ENCODE measurements at regions not wholly inside any gene's neighbourhood (a gene's known extent, or its start where the extent isn't known, plus 50 kb on each side); places are given as distances from the start of the nearest gene placed in this dataset.

DNA sequence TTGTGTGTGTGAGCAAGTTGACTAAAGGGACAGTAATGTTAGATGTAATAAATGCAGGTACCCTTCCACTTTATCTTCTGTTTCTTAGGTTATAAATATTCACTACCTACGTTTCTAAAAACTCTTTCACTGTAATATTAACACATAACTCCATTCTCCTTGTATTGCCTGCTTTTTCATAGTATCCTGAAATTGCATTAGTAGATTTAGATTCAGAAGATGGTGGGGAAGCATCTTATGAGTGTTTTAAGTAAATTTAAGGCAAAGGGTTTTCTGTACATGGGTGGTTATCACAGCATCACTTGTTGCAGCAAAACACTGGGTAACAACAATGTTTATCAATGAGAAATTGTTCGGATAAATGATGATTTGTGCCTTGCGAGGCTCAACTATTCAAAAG is 115.2 kb upstream of the VPREB1 start:
- POLR2A ChIA-PET: no interaction called here
- Mint-ChIP-seq H3K27ac (no peak overlapping the region), H3K36me3 (ENCODE audit: low read depth) (no peaks in the 10 kb centered on the region), H3K4me1 (peaks cover 15% of the 10 kb centered on the region), H3K4me3 (no peak overlapping the region), H3K9me3 (no peaks in the 10 kb centered on the region), H3K27me3 (peaks cover 8% of the 10 kb centered on the region)
- CTCF ChIA-PET: no interaction called here
- no peak for DNase-seq

DNA sequence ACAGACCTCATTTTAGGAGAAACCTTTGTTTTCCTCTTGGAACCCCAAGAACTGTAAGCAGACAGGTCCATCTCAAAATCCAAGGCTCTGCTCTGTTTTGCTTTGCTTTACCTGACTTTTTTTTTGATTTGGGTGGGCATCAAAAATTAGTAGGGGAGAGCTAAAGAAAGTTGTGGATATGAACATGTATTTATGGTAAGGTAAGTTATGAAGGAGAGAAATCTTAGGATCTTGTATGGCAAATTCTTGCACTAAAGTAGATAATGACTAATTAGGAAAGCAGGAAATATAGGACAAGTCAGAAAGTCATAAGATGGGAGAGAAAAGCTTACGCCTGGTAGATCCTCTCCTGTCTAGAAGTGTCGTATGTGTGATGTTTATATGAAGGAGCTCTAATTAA is 116.1 kb upstream of the VPREB1 start:
- Mint-ChIP-seq H3K4me1 (peaks cover 15% of the 10 kb centered on the region), H3K9me3 (no peaks in the 10 kb centered on the region), H3K27me3 (peaks cover 11% of the 10 kb centered on the region), H3K27ac (no peak overlapping the region), H3K4me3 (no peak overlapping the region), H3K36me3 (ENCODE audit: low read depth) (no peaks in the 10 kb centered on the region)
- CTCF ChIA-PET: interaction anchor here (1.5 kb wide), 1 partner anchor 67 kb away, joined by 4 read pairs; no protein-coding TSS in a partner anchor
- POLR2A ChIA-PET: no interaction called here
- no peak for DNase-seq

DNA sequence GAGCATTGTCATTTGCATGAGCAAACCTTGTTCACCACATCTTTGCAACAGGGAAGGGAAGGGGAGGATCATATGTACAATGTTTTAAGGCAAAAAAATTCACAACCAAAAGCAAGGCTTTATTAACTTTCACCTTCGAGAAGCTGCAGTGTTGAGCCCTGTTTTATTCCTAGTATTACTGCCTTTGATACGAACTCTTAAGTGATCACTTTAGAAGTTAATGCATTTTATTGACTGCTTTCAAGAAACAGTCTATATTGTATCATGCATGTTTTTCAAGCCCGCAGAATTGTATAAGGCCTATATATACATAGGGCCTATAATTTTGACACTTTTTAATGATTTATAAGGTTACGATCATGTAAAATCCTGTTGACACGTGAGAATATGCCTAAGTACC is 117.5 kb upstream of the VPREB1 start:
- Mint-ChIP-seq H3K36me3 (ENCODE audit: low read depth) (no peaks in the 10 kb centered on the region), H3K9me3 (no peaks in the 10 kb centered on the region), H3K4me1 (peaks cover 15% of the 10 kb centered on the region), H3K27me3 (peaks cover 20% of the 10 kb centered on the region), H3K4me3 (no peak overlapping the region), H3K27ac (no peak overlapping the region)
- POLR2A ChIA-PET: no interaction called here
- no peak for DNase-seq
- CTCF ChIA-PET: interaction anchor here (0.5 to 1.2 kb wide), 2 partner anchors 16 to 62 kb away, joined by 3 to 4 read pairs; no protein-coding TSS in a partner anchor

DNA sequence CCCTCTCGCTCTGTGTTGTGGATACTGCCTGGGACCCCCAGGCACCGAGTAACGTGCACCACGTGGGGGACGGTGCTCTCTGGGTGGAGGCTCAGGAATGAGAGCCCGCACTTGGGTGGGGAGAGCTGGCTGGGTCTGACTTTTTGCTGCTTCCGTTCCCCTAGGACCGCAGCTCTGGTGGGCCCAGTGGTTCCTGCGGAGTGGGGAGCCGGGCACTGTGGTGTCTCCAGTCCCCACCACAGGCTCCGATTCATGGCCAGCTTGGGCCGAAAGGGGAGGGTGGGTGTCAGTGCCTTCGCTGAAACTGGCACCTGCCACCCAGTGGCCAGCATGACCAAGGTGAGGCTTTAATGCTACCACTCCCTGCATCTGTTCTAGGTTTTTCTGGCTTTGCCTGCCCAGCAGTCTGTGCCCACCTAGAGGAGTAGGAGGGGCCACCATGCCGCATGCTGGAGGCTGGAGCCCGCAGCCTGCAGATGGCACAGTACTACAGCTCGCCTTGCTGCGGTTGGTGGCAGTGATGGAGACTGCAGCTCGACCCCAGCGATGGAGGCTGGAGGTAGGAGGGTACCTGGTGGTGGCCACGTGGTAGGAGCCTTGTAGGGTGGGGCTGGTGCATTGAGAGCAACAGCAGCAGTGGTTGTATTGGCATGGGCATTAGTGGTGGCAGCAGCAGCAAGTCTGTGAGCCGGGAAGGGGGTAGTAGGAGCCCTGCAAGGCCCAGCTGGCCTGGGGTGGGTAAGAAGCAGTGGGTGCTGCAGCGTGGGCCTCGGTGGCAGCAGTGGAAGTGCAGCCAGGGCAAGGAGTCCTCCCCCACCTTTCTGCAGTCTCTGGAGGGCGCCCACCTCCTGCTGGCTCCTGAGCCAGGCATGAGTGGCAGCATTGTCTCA is 118.8 kb upstream of the VPREB1 start:
- no peaks in the 10 kb centered on the region for H3K36me3 Mint-ChIP-seq (ENCODE audit: low read depth)
- H3K27ac Mint-ChIP-seq: no peak overlapping the region
- POLR2A ChIA-PET: no interaction called here

DNA sequence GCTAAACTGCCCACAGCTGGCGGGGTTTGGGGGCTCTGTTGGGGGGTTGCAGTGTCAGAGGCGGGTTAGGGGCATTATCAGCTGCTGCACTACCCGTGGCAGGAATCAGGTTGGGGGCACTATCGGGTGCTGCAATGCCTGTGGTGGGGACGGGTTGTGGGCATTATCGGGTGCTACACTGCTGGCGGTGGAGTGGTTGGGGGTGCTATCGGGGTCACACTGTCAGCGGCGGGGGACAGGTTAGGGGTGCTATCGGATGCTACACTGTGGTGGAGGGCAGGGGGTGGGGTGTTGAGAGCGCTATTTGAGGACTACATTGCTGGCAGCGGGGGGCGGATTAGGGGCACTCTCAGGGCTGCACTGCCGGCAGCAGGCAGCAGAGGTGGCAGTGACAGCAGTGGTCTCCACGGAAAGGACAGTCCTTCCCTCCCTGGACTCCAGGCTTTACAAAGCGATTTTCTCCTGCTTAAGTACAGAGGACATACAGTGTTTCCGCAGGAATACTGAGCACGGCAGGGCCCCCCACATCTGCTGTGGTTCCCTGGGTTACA is 119.5 kb upstream of the VPREB1 start:
- no peaks in the 10 kb centered on the region for H3K9me3 Mint-ChIP-seq
- peaks cover 3% of the 10 kb centered on the region for H3K4me1 Mint-ChIP-seq
- ChIA-PET POLR2A (no interaction called here), CTCF (no interaction called here)
- H3K36me3 Mint-ChIP-seq (ENCODE audit: low read depth): no peaks in the 10 kb centered on the region
- no peak overlapping the region for H3K4me3 Mint-ChIP-seq
- no peak overlapping the region for H3K27ac Mint-ChIP-seq
- H3K27me3 Mint-ChIP-seq: peaks cover 26% of the 10 kb centered on the region
- no peak for DNase-seq

More for the DNA sequence above, 118.8 kb upstream of the VPREB1 start:
- peaks cover 24% of the 10 kb centered on the region for H3K27me3 Mint-ChIP-seq
- no peaks in the 10 kb centered on the region for H3K9me3 Mint-ChIP-seq
- H3K4me3 Mint-ChIP-seq: no peak overlapping the region
- no peak for DNase-seq
- peaks cover 3% of the 10 kb centered on the region for H3K4me1 Mint-ChIP-seq
- CTCF ChIA-PET: no interaction called here

DNA sequence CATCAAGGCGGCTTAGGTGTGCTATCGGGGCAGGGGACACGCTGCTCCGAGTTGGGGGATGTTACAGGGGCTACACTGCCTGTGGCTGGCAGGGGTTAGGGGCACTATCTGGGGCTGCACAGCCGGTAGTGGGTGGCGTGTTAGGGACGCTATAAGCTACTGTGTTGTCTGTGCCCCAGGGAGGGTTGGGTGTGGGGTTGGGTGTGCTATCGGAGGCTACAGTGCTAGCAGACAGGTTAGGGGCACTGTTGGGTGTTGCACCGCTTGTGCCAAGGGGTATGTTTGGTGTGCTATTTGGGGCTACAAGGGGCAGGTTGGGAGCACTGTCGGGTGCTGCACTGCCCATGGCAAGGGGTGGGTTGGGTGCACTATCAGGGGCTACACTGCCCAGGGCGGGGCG is 120.2 kb upstream of the VPREB1 start:
- H3K4me1 Mint-ChIP-seq: peaks cover 3% of the 10 kb centered on the region
- CTCF ChIA-PET: no interaction called here

DNA sequence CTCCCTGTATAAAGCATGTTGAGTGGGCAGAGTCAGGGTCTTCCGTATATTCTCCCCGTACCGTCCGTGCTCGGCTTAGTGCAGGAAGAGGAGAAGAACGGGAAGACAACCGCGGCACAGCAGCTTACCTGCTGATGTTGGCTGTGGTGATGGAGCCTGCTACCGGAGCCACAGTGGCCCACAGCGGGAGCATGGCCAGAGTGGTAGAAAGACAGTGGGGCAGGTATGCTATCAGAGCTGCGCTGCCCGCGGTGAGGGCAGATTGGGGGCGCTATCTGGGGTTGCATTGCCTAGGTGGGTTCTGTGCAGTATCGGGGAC is 120.7 kb upstream of the VPREB1 start:
- H3K36me3 Mint-ChIP-seq (ENCODE audit: low read depth): no peaks in the 10 kb centered on the region
- POLR2A ChIA-PET: no interaction called here
- DNase-seq: no peak

More for the DNA sequence above, 120.2 kb upstream of the VPREB1 start:
- POLR2A ChIA-PET: no interaction called here
- Mint-ChIP-seq H3K36me3 (ENCODE audit: low read depth) (no peaks in the 10 kb centered on the region), H3K27me3 (peaks cover 28% of the 10 kb centered on the region), H3K9me3 (no peaks in the 10 kb centered on the region), H3K4me3 (no peak overlapping the region), H3K27ac (no peak overlapping the region)
- no peak for DNase-seq

DNA sequence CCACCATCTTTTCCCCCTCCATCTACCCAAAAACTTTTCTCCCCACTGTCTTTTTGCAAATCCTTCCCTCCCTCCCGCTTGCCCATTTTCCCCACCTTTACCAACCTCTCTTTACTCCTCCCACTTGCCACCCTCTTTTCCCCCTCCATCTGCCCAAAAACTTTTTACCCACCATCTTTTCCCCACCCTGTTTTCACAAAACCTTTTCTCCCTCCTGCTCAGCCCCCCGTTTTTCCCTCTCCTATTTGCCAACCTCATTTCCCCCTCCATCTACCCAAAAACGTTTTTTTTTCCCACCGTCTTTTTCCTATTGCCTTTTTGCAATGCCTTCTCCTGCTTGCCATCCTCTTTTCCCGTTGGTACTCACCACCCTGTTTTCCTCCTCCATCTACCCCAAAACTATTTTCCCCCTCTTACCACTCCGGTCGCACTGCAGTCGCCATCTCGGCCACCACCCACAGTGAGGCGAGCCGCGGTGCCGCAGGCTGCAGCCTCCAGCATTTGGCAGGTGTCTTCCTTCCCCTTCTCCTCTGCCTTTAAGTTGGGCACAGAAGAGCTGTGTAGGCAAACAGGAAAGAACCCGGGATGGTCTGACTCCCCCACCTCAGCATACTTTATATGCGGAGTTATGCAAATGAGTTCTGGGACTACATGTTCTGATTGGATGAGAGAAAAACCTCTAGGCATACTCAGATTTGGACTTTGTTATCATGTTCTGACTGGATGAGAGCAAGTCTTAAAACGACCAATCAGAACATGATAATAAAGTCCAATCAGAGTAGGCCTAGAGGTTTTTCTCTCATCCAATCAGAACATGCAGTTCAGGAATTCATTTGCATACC is 121.2 kb upstream of the VPREB1 start:
- ChIA-PET CTCF (no interaction called here), POLR2A (no interaction called here)
- Mint-ChIP-seq H3K27ac (no peak overlapping the region), H3K4me1 (peaks cover 4% of the 10 kb centered on the region), H3K27me3 (peaks cover 37% of the 10 kb centered on the region), H3K9me3 (no peaks in the 10 kb centered on the region), H3K36me3 (ENCODE audit: low read depth) (no peaks in the 10 kb centered on the region), H3K4me3 (no peak overlapping the region)
- DNase-seq: no peak

More for the DNA sequence above, 120.7 kb upstream of the VPREB1 start:
- CTCF ChIA-PET: no interaction called here
- peaks cover 3% of the 10 kb centered on the region for H3K4me1 Mint-ChIP-seq
- H3K27ac Mint-ChIP-seq: no peak overlapping the region
- H3K9me3 Mint-ChIP-seq: no peaks in the 10 kb centered on the region
- no peak overlapping the region for H3K4me3 Mint-ChIP-seq
- peaks cover 32% of the 10 kb centered on the region for H3K27me3 Mint-ChIP-seq

DNA sequence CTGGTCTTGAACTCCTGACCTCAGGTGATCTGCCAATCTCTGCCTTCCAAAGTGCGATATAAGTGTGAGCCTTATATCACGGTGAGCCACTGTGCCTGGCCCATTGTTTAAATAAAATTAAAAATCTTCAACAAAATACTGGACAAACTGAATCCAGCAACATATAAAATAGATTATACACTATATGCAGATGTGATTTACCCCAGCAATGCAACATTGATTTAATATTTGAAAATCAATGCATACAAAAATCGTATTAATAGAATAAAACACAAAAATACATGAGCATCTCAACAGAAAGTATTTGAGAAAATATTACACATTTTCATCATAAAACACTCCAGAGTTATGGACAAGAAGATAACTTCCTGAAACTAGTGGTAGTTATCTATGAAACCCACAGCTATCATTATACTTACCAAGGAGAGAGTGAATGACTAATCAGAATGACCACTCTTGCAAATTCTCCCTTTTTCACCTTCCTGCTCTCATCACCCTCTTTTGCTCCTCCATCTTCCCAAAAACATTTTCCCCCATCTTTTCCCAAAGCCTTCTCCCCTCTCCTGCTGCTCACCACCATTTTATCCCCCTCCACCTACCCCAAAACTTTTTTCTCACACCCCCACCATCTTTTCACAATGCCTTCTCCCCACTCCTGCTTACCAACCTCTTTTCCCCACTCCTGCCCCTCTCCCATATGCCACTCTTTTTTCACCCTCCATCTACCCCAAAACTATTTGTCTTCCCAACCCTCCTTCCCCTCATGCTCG is 122.1 kb upstream of the VPREB1 start:
- H3K27ac Mint-ChIP-seq: no peak overlapping the region
- H3K27me3 Mint-ChIP-seq: peaks cover 40% of the 10 kb centered on the region
- CTCF ChIA-PET: no interaction called here
- no peak for DNase-seq
- peaks cover 6% of the 10 kb centered on the region for H3K4me1 Mint-ChIP-seq
- no peaks in the 10 kb centered on the region for H3K9me3 Mint-ChIP-seq
- no peak overlapping the region for H3K4me3 Mint-ChIP-seq
- H3K36me3 Mint-ChIP-seq (ENCODE audit: low read depth): no peaks in the 10 kb centered on the region
- POLR2A ChIA-PET: no interaction called here

DNA sequence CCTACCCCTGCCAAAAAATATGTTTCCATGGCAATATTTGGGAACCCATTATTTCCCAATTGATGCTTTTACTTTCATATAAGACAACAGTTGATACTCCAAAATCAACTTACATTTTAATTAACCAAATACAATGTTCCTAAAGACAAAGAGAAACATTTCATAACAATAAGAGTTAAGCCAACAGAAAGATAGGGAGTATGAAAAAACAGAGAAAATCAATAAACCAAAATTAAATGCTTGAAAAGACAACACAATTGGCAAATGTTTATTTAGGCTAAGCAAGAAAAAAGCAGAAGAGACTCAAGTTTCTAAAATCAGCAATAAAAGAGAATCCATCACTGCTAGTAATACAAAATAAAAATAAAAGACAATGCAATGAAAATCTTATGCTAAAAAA is 123.1 kb upstream of the VPREB1 start:
- Mint-ChIP-seq H3K4me3 (no peak overlapping the region), H3K27me3 (peaks cover 36% of the 10 kb centered on the region), H3K9me3 (no peaks in the 10 kb centered on the region), H3K36me3 (ENCODE audit: low read depth) (no peaks in the 10 kb centered on the region), H3K27ac (no peak overlapping the region), H3K4me1 (peaks cover 5% of the 10 kb centered on the region)
- no peak for DNase-seq
- POLR2A ChIA-PET: no interaction called here
- CTCF ChIA-PET: interaction anchor here (3.2 kb wide), 1 partner anchor 11 kb away, joined by 9 read pairs; no protein-coding TSS in a partner anchor

DNA sequence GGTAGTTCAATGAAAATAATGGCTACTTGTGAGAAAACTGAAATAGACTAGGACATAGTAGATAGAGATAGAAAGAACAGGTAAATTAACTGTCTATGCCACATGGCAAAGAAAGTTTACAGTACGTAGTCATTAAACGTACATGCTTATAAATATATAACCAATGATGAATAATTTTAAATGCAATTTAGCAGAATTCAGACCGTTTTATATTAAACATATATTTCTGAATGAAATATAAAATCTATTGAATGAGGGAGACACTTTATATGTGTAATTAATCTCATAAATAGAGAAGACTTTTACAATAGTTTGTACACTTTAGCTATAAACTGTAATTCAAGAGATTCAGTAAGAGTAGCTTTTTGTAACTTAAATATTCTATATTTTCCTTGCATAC is 124.4 kb upstream of the VPREB1 start:
- Mint-ChIP-seq H3K9me3 (no peaks in the 10 kb centered on the region), H3K36me3 (ENCODE audit: low read depth) (no peaks in the 10 kb centered on the region), H3K27ac (no peak overlapping the region), H3K27me3 (peaks cover 33% of the 10 kb centered on the region), H3K4me3 (no peak overlapping the region), H3K4me1 (peaks cover 3% of the 10 kb centered on the region)
- ChIA-PET POLR2A (no interaction called here), CTCF (interaction anchor here (1.0 to 3.2 kb wide), 2 partner anchors 9 to 60 kb away, joined by 3 to 9 read pairs; no protein-coding TSS in a partner anchor)
- DNase-seq: no peak

DNA sequence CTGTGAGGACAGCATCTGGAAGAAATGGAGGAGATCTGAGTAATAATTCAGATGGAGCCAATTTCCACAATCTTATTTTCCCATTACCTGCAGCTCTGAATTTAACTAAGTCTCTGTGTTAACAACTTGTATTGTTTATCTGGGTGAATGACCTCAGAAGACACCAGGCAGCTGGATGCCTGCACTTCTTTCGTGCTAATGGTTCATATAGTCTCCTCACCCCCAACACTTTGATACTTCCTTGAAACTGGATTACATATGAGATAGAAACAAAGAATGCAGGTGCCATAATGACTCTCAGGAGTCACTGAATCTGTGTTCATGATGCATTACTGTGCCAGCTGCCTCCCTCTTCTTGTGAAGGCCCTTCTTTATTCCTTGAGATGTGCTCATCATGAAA is 125.6 kb upstream of the VPREB1 start:
- Mint-ChIP-seq H3K9me3 (no peaks in the 10 kb centered on the region), H3K27ac (no peak overlapping the region), H3K4me3 (no peak overlapping the region), H3K36me3 (ENCODE audit: low read depth) (no peaks in the 10 kb centered on the region), H3K27me3 (peaks cover 33% of the 10 kb centered on the region), H3K4me1 (peaks cover 3% of the 10 kb centered on the region)
- ChIA-PET CTCF (interaction anchor here (3.2 kb wide), 1 partner anchor 8 kb away, joined by 9 read pairs; no protein-coding TSS in a partner anchor), POLR2A (no interaction called here)
- no peak for DNase-seq
